SIG-M5 treated with dmso at 0.1 percent for 504 hours (cell line): ENCODE measurements at regions not wholly inside any gene's neighbourhood (a gene's known extent, or its start where the extent isn't known, plus 50 kb on each side); places are given as distances from the start of the nearest gene placed in this dataset.
"Not testable (repeated sequence)": the region's sequence is repeated elsewhere in the genome, so short reads cannot be mapped to it uniquely, and the experiment has no call there.

Experiments used
- DNase-seq: peaks from one replicate; lab custom pipeline; 2025; ENCODE audit not compliant: unreplicated experiment; lab: John Stamatoyannopoulos, UW

DNA sequence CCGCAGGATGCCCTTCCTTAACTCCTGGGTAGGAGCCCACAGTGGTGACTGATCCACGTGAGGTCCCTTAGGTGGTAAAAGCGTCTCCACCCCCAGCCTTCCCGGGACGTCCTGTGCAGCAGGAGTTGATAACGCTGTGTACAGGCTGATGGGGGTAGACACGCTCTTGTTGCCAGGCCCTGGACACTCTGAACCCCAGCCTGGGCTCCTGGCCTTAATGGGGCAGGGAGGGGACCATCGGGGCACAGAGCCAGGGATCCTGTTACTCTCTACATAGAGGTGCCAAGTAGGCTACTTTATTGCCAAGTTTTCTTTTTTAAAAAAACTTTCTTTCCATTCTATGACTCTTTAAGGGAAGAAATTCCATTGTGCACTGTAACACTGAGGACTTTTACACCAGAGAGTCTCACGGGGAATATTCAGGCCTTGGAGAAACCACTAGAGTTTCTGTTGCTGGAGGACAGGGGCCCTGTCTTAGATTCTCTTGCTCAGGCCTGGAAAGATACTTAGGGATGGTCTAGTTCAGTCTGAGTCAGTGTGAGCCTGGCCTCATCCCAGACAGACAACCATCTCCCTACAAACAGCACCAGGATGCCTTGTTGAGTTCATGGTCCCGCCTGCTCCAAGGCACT lies 104.3 kb upstream of the RNU6-1 start:
- no peak for DNase-seq

DNA sequence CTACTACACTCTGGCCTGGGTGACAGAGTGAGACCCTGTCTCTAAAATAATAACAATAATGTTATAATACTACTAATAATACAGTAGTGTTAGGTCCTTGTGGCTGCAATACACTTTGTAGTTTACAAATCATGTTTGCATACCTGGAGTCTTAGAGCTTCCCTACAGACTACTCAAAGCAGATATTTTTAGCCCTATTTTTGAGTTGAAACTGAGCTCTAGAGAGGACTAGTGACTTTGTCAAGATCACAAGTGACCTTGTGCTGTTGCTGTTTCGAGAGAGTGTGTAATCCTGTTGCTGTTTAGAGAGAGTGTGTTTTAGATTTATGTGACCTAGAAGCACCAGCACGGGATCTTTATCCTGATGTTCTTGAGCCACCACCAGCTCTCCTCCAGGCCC lies 105.3 kb upstream of the RNU6-1 start:
- DNase-seq: no peak

DNA sequence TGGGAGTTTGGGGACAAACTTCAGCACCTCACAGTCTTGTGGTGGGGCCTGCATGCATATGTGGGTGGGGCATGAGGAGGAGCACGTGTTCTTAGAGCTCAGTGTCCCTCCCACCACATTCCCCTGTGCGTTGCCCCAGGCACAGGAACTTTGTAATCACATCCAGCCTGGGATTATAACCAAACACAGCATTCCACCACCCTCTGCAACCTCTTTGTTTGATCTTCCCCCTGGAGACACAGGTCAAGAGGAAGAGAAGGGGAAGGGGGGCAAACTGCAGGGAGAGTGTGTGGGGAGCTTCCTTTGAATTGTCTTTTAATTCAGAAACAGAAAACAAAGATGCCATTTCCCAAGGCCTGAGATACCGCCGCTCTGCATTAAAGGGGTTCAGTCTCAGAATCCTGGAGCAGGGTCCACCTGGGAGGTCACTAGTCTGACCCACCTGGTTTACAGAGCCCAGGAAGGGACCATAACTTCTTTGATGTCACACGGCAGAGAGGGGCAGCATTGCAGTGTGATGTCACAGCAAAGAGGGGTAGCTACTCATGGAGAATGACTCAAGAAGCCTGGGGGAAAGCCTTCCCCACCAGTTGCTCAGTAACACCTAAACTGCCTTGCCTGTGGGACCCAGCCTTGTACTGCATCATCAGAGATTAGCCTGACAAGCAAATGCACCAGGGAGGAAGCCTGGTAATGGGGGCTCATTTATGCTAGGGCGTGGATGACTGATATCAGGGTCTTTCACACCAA lies 106.3 kb upstream of the RNU6-1 start:
- DNase-seq: no peak

DNA sequence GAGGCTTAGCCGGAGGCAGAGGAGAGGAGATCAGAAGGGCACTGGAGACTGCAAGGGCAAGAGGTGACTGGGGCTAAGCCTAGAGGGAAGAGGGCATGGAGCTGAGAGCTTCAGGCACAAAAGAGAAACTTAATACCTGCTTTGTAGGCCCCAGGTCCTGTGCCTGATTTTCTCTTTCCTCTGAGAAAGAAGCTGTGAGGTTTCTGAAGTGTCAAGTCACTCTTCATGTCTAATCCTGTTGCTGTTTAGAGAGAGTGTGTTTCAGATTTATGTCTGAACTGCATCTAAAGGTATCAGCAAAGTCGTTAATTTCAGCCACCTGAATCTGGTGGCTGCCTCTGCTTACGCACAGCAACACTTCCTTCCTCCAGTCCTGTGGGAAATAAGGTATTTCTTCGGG lies 106.9 kb upstream of the RNU6-1 start:
- no peak for DNase-seq

- DNase-seq: no peak
These were observed 106.7 kb upstream of the PIAS1 start for GRCh38 chr15:67947254-67948039.

DNA sequence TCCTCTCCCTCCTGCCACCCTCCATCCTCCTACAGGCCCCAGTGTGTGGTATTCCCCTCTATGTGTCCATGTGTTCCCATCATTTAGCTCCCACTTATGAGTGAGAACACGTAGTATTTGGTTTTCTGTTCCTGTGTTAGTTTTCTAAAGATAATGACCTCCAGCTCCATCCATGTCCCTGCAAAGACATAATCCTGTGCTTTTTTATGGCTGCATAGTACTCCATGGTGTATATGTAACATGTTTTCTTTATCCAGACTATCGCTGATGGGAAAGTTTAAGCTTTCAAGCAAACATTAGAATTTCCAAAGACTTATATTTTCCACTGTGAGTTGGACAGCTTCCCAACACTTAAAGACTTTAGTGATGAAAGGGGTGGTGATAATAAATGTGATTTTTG lies 105.9 kb upstream of the PIAS1 start:
- no peak for DNase-seq

- DNase-seq: not testable (repeated sequence)
These were observed 102.9 kb upstream of the PIAS1 start for GRCh38 chr15:67951187-67951586.

GRCh38 chr15:67953299-67953698 lies 100.8 kb upstream of the PIAS1 start:
- no peak for DNase-seq

DNA sequence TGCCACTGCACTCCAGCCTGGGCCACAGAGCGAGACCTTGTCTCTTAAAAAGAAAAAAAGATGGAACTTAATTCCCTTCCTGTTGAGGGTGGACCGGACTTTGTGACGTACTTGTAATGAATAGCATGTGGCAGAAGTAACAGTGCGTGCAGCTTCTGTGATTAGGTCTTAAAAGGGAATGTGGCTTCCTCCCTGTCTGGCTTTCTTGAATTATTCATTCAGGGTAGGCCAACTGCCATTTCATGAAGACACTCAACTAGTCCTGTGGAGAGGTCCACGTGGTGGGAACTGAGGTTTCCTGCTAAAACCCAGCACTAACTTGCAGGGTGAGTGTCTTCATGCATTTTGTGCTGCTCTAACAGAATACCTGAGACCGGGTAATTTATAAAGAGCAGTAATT lies 98.9 kb upstream of the PIAS1 start:
- DNase-seq: no peak

DNA sequence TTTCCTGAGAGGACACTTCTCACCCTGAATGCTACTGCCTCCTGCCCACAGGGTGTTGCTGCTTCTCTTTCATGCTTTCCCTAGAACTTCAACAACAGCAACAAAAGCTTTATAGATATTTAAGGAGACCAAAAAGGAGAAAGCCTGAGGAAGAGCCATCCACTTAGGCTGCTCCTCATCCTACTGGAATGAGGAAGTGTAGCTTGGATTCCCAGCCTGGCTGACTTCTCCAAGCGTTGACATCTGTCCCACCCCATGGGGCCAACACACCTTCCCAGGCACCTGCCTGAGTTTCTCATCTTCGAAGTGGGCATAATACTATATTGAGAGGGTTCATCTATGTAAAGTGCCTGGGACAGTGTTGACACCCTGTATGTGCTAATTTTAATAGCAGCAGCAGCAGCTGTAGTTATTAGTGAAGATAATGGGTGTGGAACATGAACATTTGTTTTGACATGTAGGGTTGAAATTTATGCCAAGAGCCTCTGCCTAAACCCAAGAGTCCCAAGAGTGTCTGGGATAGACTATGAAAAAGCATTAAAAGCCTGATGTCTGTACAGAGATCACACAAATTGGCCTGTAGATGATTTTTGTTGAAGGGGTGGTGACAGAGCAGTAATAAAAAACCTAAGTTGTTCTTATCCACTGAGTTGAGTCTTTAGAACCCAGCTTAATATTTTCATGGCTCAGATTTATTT lies 96.5 kb upstream of the PIAS1 start:
- no peak for DNase-seq

DNA sequence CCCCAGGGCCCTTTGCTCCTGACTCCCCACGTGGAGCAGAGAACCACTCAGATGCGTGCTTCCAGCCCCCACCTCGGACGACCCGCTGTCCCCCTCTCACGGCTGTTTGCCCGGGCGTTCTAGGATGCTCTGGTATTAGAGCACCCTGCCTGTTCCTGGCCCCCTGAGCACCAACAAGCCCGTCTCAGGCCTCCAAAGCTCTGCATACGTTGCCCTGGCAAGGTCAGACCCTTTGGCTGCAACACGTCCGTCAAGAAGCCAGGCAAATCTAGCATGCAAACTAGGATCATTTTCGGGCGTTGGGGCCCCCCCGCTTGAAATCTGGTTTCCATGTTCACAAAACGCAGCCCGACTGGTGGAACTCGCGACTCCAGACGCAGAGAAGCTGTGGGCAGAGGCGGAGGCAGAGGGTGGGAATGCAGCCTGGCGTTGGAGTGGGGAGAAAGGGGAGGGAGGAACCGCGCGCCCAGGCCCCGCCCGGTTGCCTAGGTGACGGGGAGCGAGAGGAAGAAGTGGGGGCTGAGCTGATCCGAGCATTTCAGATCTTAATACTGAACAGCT lies 86.2 kb upstream of the PIAS1 start:
- DNase-seq: no peak

- no peak for DNase-seq
These were observed 85.6 kb upstream of the PIAS1 start for GRCh38 chr15:67968564-67968963.

DNA sequence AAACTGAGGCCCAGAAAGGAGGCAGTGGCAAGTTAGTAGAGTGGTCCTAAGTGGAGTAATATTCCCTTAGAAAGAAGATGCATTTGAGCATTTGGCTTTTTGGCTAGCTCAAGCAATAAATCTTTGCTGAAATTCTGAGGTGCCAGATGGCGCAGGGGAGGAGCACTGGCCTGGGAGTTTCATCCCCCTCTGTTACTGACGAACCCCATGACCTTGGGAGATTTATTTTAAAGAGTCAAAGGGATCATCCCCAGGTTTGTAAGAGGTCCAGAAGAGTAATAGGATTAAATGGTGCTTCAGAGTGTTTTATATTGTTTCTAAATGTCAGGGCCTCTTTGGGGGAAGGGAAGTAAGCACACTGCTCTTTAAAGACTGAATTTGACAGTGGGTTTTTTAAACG lies 85.1 kb upstream of the PIAS1 start:
- no peak for DNase-seq

DNA sequence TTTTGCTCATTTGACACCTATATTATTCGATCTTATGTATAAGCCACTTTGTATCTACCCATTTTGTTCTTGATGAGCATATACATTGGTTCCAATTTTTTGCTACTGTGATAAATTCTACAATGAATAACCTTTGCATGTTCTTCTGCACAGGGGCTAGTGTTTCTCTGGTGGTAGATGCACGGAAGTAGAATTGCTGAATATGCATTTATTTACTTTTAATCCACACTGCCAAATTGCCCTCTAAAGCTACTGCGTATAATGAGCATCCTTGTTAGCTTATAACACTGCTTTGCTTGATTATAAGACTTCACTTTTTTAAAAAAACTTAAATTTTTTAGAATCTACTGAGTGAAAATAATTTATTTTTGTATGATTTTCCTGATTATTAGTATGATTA lies 84.2 kb upstream of the PIAS1 start:
- no peak for DNase-seq

DNA sequence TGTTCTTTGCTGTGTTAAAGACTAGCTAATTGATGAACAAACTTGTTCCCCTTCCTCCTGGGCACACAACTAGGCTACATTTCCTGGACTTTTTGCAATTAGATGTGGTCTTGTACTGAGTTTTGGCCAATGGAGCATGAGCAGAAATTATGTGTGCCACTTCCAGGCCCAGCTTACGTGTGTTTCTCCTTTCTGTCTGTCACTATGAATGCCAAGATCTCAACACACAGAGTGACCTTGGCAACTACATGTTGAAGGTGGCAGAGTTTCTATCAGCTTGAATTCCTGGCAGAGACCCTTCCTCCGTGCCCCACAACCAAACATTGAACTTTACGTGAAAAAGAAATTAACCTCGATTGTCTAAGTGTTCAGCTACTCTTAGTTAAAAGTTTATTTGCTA lies 81.7 kb upstream of the PIAS1 start:
- DNase-seq: no peak

DNA sequence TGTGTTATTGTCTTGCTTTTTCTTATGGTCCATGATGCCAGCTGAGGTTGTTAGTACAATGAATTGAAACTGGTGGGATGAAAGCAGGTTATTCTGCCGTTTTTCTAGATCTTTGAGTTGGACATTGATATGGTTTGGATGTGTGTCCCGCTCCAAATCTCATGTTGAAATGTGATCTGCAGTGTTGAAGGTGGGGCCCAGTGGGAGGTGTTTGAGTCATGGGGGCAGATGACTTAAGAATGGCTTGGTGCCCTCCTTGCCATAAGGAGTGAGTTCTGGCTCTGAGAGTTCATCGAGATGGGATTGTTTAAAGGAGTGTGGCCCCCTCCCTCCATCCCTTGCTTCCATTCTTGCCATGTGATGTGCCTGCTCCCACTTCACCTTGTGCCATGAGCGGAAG lies 80.3 kb upstream of the PIAS1 start:
- no peak for DNase-seq

DNA sequence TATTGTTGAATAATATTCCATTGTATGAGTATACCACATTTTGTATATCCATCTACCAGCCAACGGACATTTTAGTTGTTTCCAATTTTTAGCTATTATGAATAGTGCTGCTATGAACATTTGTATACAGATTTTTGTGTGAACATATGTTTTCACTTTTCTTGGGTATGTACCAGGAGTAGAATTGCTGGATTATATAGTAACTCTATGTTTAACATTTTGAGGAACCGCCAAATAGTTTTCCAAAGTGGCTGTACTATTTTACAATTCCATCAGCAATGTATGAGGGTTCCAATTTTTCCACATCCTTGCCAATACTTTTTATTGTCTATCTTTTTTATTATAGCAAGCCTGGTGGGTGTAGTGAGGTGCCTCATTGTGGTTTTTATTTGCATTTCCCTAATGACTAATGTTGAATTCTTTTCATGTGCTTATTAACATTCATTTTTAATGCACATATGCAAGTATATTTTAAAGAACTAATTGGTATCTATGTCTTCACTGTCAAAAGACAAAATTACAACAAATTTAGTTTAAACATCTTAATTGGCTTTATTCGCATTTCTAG lies 77.5 kb upstream of the PIAS1 start:
- no peak for DNase-seq

- DNase-seq: no peak
These were observed 76.6 kb upstream of the PIAS1 start for GRCh38 chr15:67977414-67978089.

GRCh38 chr15:67979281-67979680 lies 74.8 kb upstream of the PIAS1 start:
- no peak for DNase-seq

DNA sequence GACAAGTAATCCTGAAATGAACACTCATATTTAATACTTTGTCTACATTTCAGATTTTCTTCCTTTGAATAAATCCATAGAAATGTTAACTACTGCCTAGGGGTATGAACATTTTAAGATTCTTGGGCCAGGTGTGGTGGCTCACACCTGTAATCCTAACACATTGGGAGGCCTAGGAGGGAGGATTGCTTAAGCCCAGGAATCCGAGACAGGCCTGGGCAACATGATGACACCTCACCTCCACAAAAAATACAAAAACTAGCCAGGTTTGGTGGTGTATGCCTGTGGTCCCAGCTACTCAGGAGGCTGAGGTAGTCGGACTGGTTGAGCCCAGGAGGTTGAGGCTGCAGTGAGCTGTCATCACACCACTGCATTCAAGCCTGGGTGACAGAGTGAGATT lies 73.9 kb upstream of the PIAS1 start:
- DNase-seq: no peak
